Prostate gland (tissue), 2 donors: ENCODE measurements at regions not wholly inside any gene's neighbourhood (a gene's known extent, or its start where the extent isn't known, plus 50 kb on each side); places are given as distances from the start of the nearest gene placed in this dataset.

Experiments
- POLR2A ChIP-seq: fragments of 450-650 bp; IDR thresholded peaks from one replicate; pipeline ENCODE4 v1.6.1; 2016; ENCODE audit warnings: antibody characterized with exemption, mild to moderate bottlenecking
- POLR2AphosphoS5 ChIP-seq: sonication (generic); formaldehyde crosslinking; IDR thresholded peaks from one replicate; pipeline ENCODE4 v1.6.1; 2017; ENCODE audit warnings: antibody characterized with exemption
- TF ChIP-seq, protein P1 (sequence below), 4 experiments: fragments of 200-600 bp in 2 of 4; fragments of 450-650 bp in 2 of 4; sonication (generic) in 2 of 4; IDR thresholded peaks; 1 replicate in 3 of 4; 2 replicates in 1 of 4; pipeline ENCODE4 v1.5.1; 2016 to 2019; ENCODE audit warnings: antibody characterized with exemption in 4 of 4, mild to moderate bottlenecking in 2 of 4, moderate library complexity in 2 of 4

DNA sequence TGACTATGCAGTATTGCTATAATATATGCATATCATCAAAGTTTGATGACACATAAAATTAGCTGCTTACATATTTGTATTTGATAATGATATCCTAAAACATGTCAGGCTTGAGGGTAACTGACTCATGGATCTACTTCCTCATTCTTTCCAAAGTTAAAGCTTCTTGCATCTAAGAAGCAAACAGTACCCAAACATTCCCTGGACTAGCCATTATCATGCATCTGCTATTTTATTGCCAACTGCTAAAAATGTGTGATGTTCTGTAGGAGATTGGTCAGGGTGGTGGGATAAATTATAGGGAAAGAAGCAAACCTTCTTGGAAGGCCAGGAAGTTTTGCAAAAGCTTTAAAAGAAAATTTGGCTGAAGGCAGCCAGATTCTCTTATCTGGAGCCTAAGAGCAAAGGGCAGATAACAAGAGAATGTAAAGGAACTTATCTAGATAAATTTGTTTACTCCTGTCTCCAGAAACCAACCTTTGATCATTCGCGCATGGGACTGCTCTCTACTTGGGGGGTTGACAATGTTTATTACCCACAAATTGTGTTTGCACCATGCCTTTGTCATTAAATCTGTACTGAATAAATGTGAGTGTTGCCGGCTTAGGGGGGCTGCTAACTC lies 604.1 kb upstream of the TLE4 start:
- TF ChIP-seq, protein P1, sequence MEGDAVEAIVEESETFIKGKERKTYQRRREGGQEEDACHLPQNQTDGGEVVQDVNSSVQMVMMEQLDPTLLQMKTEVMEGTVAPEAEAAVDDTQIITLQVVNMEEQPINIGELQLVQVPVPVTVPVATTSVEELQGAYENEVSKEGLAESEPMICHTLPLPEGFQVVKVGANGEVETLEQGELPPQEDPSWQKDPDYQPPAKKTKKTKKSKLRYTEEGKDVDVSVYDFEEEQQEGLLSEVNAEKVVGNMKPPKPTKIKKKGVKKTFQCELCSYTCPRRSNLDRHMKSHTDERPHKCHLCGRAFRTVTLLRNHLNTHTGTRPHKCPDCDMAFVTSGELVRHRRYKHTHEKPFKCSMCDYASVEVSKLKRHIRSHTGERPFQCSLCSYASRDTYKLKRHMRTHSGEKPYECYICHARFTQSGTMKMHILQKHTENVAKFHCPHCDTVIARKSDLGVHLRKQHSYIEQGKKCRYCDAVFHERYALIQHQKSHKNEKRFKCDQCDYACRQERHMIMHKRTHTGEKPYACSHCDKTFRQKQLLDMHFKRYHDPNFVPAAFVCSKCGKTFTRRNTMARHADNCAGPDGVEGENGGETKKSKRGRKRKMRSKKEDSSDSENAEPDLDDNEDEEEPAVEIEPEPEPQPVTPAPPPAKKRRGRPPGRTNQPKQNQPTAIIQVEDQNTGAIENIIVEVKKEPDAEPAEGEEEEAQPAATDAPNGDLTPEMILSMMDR (IDR thresholded peaks at IDR 0.05) = no peak
- TF ChIP-seq POLR2A = no peak
- TF ChIP-seq POLR2AphosphoS5 = no peak
